Left colon (tissue), 2 donors: ENCODE measurements at regions not wholly inside any gene's neighbourhood (a gene's known extent, or its start where the extent isn't known, plus 50 kb on each side); places are given as distances from the start of the nearest gene placed in this dataset.
A peak's percentile ranks its signal among the peaks of the same experiment; 100 is the strongest.
"Not testable (repeated sequence)": the region's sequence is repeated elsewhere in the genome, so short reads cannot be mapped to it uniquely, and the experiment has no call there.

Experiments
- ATAC-seq: fragments of 200-7000 bp; cut with Tn5 transposase; one replicate; pipeline ENCODE4 v1.9.1; 2020; ENCODE audit warnings: mild to moderate bottlenecking, moderate library complexity
- DNase-seq, 2 donors: peaks; one replicate each; pipeline ENCODE4 v3.0.0-alpha.2; 2020
- intact Hi-C, 2 donors: fragments of 100-400 bp; cut with DNase I in 1 of 2; cut with micrococcal nuclease in 1 of 2; formaldehyde crosslinking; loops; one replicate each; pipeline versions ENCODE4 v1.11.2 to v1.14.0; 2022; cut with DNase I, micrococcal nuclease
- donor health status: DM: no; HTN: no; CAD: no.
- donor health status: DM: yes; HTN: yes; CAD: no.

- intact Hi-C loops, result no loop called here
- no peak for DNase-seq
- ATAC-seq, result no peak
These were observed 88.9 kb downstream of the MOGAT1 start for GRCh38 chr2:222760301-222760897.

- DNase-seq, result no peak
- intact Hi-C loops, result no loop called here
- no peak for ATAC-seq
These were observed 90.4 kb downstream of the MOGAT1 start for GRCh38 chr2:222761888-222762287.

- intact Hi-C loops, result no loop called here
- DNase-seq, result no peak
- no peak for ATAC-seq
These were observed 90.9 kb downstream of the MOGAT1 start for GRCh38 chr2:222762342-222762741.

GRCh38 chr2:222765883-222766282, 94.4 kb downstream of the MOGAT1 start:
- ATAC-seq, intact Hi-C loops, DNase-seq: not testable (repeated sequence)

- DNase-seq, ATAC-seq, intact Hi-C loops: not testable (repeated sequence)
These were observed 92.8 kb upstream of the ACSL3 start for GRCh38 chr2:222768019-222768418.

GRCh38 chr2:222769446-222769845, 91.4 kb upstream of the ACSL3 start:
- ATAC-seq, result no peak
- intact Hi-C loops, result no loop called here
- no peak for DNase-seq

- no peak for ATAC-seq
- no peak for DNase-seq
- intact Hi-C loops, result no loop called here
These were observed 90.9 kb upstream of the ACSL3 start for GRCh38 chr2:222769941-222770340.

GRCh38 chr2:222771832-222772231, 89.0 kb upstream of the ACSL3 start:
- intact Hi-C loops, result no loop called here
- DNase-seq (no peak), ATAC-seq (no peak)

GRCh38 chr2:222774941-222775340, 85.9 kb upstream of the ACSL3 start:
- ATAC-seq (no peak), DNase-seq (no peak)
- intact Hi-C loops, result no loop called here

- ATAC-seq (peak; percentile 33), DNase-seq (no peak)
- intact Hi-C loops, result no loop called here
These were observed 84.0 kb upstream of the ACSL3 start for GRCh38 chr2:222776792-222777191.

GRCh38 chr2:222778400-222778799, 82.4 kb upstream of the ACSL3 start:
- DNase-seq (no peak), ATAC-seq (no peak)
- intact Hi-C loops, result no loop called here

GRCh38 chr2:222779145-222779832, 81.5 kb upstream of the ACSL3 start:
- ATAC-seq (no peak), DNase-seq (no peak)
- intact Hi-C loops, result no loop called here

- DNase-seq (no peak), ATAC-seq (no peak)
- intact Hi-C loops, result no loop called here
These were observed 80.8 kb upstream of the ACSL3 start for GRCh38 chr2:222780051-222780450.

GRCh38 chr2:222782201-222782730, 78.6 kb upstream of the ACSL3 start:
- intact Hi-C loops, result no loop called here
- no peak for ATAC-seq

GRCh38 chr2:222783592-222783991, 77.2 kb upstream of the ACSL3 start:
- intact Hi-C loops, result no loop called here
- DNase-seq, result no peak
- peak; percentile 17 for ATAC-seq

More at GRCh38 chr2:222782201-222782730, 78.6 kb upstream of the ACSL3 start:
- DNase-seq, result no peak

- DNase-seq (no peak), ATAC-seq (no peak)
- intact Hi-C loops, result loop anchor here in 1 of 2 donors (10.0 kb wide), 1 partner anchor 86 kb away; no protein-coding TSS in a partner anchor
These were observed 69.9 kb upstream of the ACSL3 start for GRCh38 chr2:222790932-222791331.

- no peak for DNase-seq
- intact Hi-C loops, result loop anchor here in 1 of 2 donors (10.0 kb wide), 1 partner anchor 87 kb away; no protein-coding TSS in a partner anchor
- no peak for ATAC-seq
These were observed 68.7 kb upstream of the ACSL3 start for GRCh38 chr2:222792001-222792611.

GRCh38 chr2:222794585-222795449, 66.0 kb upstream of the ACSL3 start:
- DNase-seq, result no peak
- no peak for ATAC-seq
- intact Hi-C loops, result loop anchor here in 1 of 2 donors (10.0 kb wide), 1 partner anchor 90 kb away; no protein-coding TSS in a partner anchor
